ENCODE measurements at regions not wholly inside any gene's neighbourhood (a gene's known extent, or its start where the extent isn't known, plus 50 kb on each side); places are given as distances from the start of the nearest gene placed in this dataset.

- no peak overlapping the region for H3K27ac Mint-ChIP-seq
- H3K4me1 Mint-ChIP-seq, result no peaks in the 10 kb centered on the region
- H3K79me2 ChIP-seq (ENCODE audit: low read depth), result no peaks in the 10 kb centered on the region
- no peaks in the 10 kb centered on the region for H3F3A ChIP-seq (ENCODE audit: low read depth)
- TF ChIP-seq EZH2 (IDR thresholded peaks at IDR 0.05) (no peak), CTCF (IDR thresholded peaks at IDR 0.05) (no peak), EZH2phosphoT487 (IDR thresholded peaks at IDR 0.05) (no peak)
- H3K27ac ChIP-seq, result no peak overlapping the region
- H4K20me1 ChIP-seq (ENCODE audit: low read depth), result no peaks in the 10 kb centered on the region
- H3K9me3 ChIP-seq (ENCODE audit: low read depth), result no peaks in the 10 kb centered on the region
- H3K4me1 ChIP-seq, result no peaks in the 10 kb centered on the region
- no peak overlapping the region for H3K9ac ChIP-seq
- H3K4me3 Mint-ChIP-seq, result no peak overlapping the region
- no peak overlapping the region for H3K4me3 ChIP-seq
- H3K4me2 ChIP-seq, result no peak overlapping the region
- no peaks in the 10 kb centered on the region for H3K36me3 ChIP-seq
- no peaks in the 10 kb centered on the region for H3K9me3 Mint-ChIP-seq
- H2AFZ ChIP-seq (replicated peaks), result no peak overlapping the region
- H3K27me3 Mint-ChIP-seq (ENCODE audit: insufficient read depth, low read depth), result no peaks in the 10 kb centered on the region
- no peaks in the 10 kb centered on the region for H3K36me3 Mint-ChIP-seq
- no peaks in the 10 kb centered on the region for H3K27me3 ChIP-seq
- DNase-seq (ENCODE audit: low spot score), result no peak
Observed at GRCh38 chr21:27695246-27695645, 728.4 kb upstream of the ADAMTS5 start.

GRCh38 chr21:27694667-27695066 lies 727.8 kb upstream of the ADAMTS5 start:
- no peak overlapping the region for H3K9ac ChIP-seq
- no peaks in the 10 kb centered on the region for H3K9me3 ChIP-seq (ENCODE audit: low read depth)
- Mint-ChIP-seq H3K4me3 (no peak overlapping the region), H3K9me3 (no peaks in the 10 kb centered on the region), H3K27ac (no peak overlapping the region), H3K27me3 (ENCODE audit: insufficient read depth, low read depth) (no peaks in the 10 kb centered on the region), H3K36me3 (no peaks in the 10 kb centered on the region), H3K4me1 (no peaks in the 10 kb centered on the region)
- H3K79me2 ChIP-seq (ENCODE audit: low read depth), result no peaks in the 10 kb centered on the region
- no peak overlapping the region for H3K4me2 ChIP-seq
- no peak for DNase-seq (ENCODE audit: low spot score)
- TF ChIP-seq EZH2 (IDR thresholded peaks at IDR 0.05), result no peak
- no peak for TF ChIP-seq EZH2phosphoT487 (IDR thresholded peaks at IDR 0.05)
- no peak for TF ChIP-seq CTCF (IDR thresholded peaks at IDR 0.05)
- no peaks in the 10 kb centered on the region for H3K4me1 ChIP-seq
- no peaks in the 10 kb centered on the region for H3K36me3 ChIP-seq
- H3F3A ChIP-seq (ENCODE audit: low read depth), result no peaks in the 10 kb centered on the region
- H2AFZ ChIP-seq (replicated peaks), result no peak overlapping the region
- no peak overlapping the region for H3K27ac ChIP-seq
- H4K20me1 ChIP-seq (ENCODE audit: low read depth), result no peaks in the 10 kb centered on the region
- no peak overlapping the region for H3K4me3 ChIP-seq
- H3K27me3 ChIP-seq, result no peaks in the 10 kb centered on the region

GRCh38 chr21:27693376-27693775 lies 726.5 kb upstream of the ADAMTS5 start:
- Histone ChIP-seq H3K36me3 (no peaks in the 10 kb centered on the region), H3K27ac (no peak overlapping the region), H3K79me2 (ENCODE audit: low read depth) (no peaks in the 10 kb centered on the region), H3K27me3 (no peaks in the 10 kb centered on the region), H3K9ac (no peak overlapping the region), H2AFZ (replicated peaks) (no peak overlapping the region), H3F3A (ENCODE audit: low read depth) (no peaks in the 10 kb centered on the region), H3K4me1 (no peaks in the 10 kb centered on the region), H4K20me1 (ENCODE audit: low read depth) (no peaks in the 10 kb centered on the region), H3K4me2 (no peak overlapping the region), H3K4me3 (no peak overlapping the region), H3K9me3 (ENCODE audit: low read depth) (peaks cover 3% of the 10 kb centered on the region)
- H3K4me3 Mint-ChIP-seq, result no peak overlapping the region
- DNase-seq (ENCODE audit: low spot score), result no peak
- H3K9me3 Mint-ChIP-seq, result peaks cover 3% of the 10 kb centered on the region
- H3K36me3 Mint-ChIP-seq, result no peaks in the 10 kb centered on the region
- H3K4me1 Mint-ChIP-seq, result no peaks in the 10 kb centered on the region
- no peaks in the 10 kb centered on the region for H3K27me3 Mint-ChIP-seq (ENCODE audit: insufficient read depth, low read depth)
- TF ChIP-seq EZH2 (IDR thresholded peaks at IDR 0.05), result no peak
- no peak for TF ChIP-seq CTCF (IDR thresholded peaks at IDR 0.05)
- no peak for TF ChIP-seq EZH2phosphoT487 (IDR thresholded peaks at IDR 0.05)
- no peak overlapping the region for H3K27ac Mint-ChIP-seq

GRCh38 chr21:27691516-27691915 lies 724.6 kb upstream of the ADAMTS5 start:
- H3K4me1 Mint-ChIP-seq, result no peaks in the 10 kb centered on the region

More at GRCh38 chr21:27691516-27691915, 724.6 kb upstream of the ADAMTS5 start:
- Mint-ChIP-seq H3K36me3 (no peaks in the 10 kb centered on the region), H3K27ac (no peak overlapping the region), H3K9me3 (peaks cover 4% of the 10 kb centered on the region), H3K4me3 (no peak overlapping the region), H3K27me3 (ENCODE audit: insufficient read depth, low read depth) (no peaks in the 10 kb centered on the region)
- Histone ChIP-seq H4K20me1 (ENCODE audit: low read depth) (no peaks in the 10 kb centered on the region), H3K79me2 (ENCODE audit: low read depth) (no peaks in the 10 kb centered on the region), H3K4me2 (no peak overlapping the region), H3K4me1 (no peaks in the 10 kb centered on the region), H3K27me3 (no peaks in the 10 kb centered on the region), H3K27ac (no peak overlapping the region), H3K36me3 (no peaks in the 10 kb centered on the region), H3F3A (ENCODE audit: low read depth) (no peaks in the 10 kb centered on the region), H3K4me3 (no peak overlapping the region), H2AFZ (replicated peaks) (no peak overlapping the region), H3K9me3 (ENCODE audit: low read depth) (peaks cover 12% of the 10 kb centered on the region), H3K9ac (no peak overlapping the region)
- TF ChIP-seq EZH2 (IDR thresholded peaks at IDR 0.05) (no peak), EZH2phosphoT487 (IDR thresholded peaks at IDR 0.05) (no peak)
- DNase-seq (ENCODE audit: low spot score), result no peak
